ENCODE measurements at regions not wholly inside any gene's neighbourhood (a gene's known extent, or its start where the extent isn't known, plus 50 kb on each side); places are given as distances from the start of the nearest gene placed in this dataset.

- Histone ChIP-seq H3K36me3 (ENCODE audit: insufficient read depth, low read length) (no peaks in the 10 kb centered on the region), H3K4me1 (ENCODE audit: insufficient read depth, low read length) (no peaks in the 10 kb centered on the region), H3K9me3 (ENCODE audit: control insufficient read depth, insufficient read depth, low read length) (no peaks in the 10 kb centered on the region), H3K9ac (ENCODE audit: low read depth, low read length) (no peak overlapping the region)
These were observed 610.4 kb downstream of the MED13L start for GRCh38 chr12:115667116-115667515.

GRCh38 chr12:115666168-115666567, 611.3 kb downstream of the MED13L start:
- Histone ChIP-seq H3K9me3 (ENCODE audit: control insufficient read depth, insufficient read depth, low read length) (no peaks in the 10 kb centered on the region), H3K9ac (ENCODE audit: low read depth, low read length) (no peak overlapping the region), H3K36me3 (ENCODE audit: insufficient read depth, low read length) (no peaks in the 10 kb centered on the region), H3K4me1 (ENCODE audit: insufficient read depth, low read length) (no peaks in the 10 kb centered on the region)

DNA sequence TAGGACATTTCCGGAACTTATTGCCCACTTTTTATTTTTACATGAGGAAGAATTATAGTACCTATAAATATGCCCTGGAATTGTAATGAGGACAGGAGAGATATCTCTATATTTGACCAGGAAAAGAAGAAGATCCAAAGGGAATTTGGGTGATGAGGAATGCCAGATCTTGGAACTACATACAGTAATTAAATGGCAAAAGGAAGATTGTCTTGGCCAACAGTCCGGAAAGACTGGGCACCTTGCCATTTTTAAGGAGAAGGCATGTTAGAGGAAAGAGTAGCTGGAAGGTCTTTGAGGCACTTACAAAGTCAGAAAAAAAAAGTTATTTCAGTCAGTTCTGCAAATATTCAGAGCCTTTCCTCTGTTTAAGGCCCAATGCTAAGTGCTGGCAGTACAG, 616.4 kb downstream of the MED13L start:
- Histone ChIP-seq H3K36me3 (ENCODE audit: insufficient read depth, low read length) (no peaks in the 10 kb centered on the region), H3K9ac (ENCODE audit: low read depth, low read length) (no peak overlapping the region), H3K4me1 (ENCODE audit: insufficient read depth, low read length) (no peaks in the 10 kb centered on the region), H3K9me3 (ENCODE audit: control insufficient read depth, insufficient read depth, low read length) (no peaks in the 10 kb centered on the region)

GRCh38 chr12:115660211-115660805, 617.2 kb downstream of the MED13L start:
- no peaks in the 10 kb centered on the region for H3K4me1 ChIP-seq (ENCODE audit: insufficient read depth, low read length)
- H3K9ac ChIP-seq (ENCODE audit: low read depth, low read length): no peak overlapping the region
- no peaks in the 10 kb centered on the region for H3K36me3 ChIP-seq (ENCODE audit: insufficient read depth, low read length)
- H3K9me3 ChIP-seq (ENCODE audit: control insufficient read depth, insufficient read depth, low read length): no peaks in the 10 kb centered on the region

DNA sequence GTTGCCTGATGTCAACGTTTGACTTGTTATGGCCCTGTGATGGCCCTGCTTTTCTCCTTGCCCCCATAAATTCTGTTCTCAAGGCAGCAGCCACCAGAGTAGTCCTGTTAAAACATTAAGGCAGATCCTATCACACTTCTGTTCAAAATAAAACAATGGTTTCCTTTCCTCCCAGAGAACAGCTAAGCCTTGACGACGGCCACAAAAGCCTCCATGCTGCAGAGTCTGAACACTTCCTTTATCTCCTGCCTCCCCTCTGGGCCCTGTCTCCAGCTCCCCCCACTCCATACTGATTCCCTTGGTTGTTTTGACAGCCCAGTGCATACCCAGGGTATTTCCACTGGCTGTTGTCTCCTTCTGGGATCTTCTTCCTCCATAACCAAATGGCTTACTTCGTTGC, 618.1 kb downstream of the MED13L start:
- Histone ChIP-seq H3K9me3 (ENCODE audit: control insufficient read depth, insufficient read depth, low read length) (no peaks in the 10 kb centered on the region), H3K9ac (ENCODE audit: low read depth, low read length) (no peak overlapping the region), H3K36me3 (ENCODE audit: insufficient read depth, low read length) (no peaks in the 10 kb centered on the region), H3K4me1 (ENCODE audit: insufficient read depth, low read length) (no peaks in the 10 kb centered on the region)

- no peaks in the 10 kb centered on the region for H3K9me3 ChIP-seq (ENCODE audit: control insufficient read depth, insufficient read depth, low read length)
- no peaks in the 10 kb centered on the region for H3K4me1 ChIP-seq (ENCODE audit: insufficient read depth, low read length)
- H3K9ac ChIP-seq (ENCODE audit: low read depth, low read length): no peak overlapping the region
- H3K36me3 ChIP-seq (ENCODE audit: insufficient read depth, low read length): no peaks in the 10 kb centered on the region
These were observed 620.1 kb downstream of the MED13L start for GRCh38 chr12:115657081-115658013.

GRCh38 chr12:115650026-115650425, 627.5 kb downstream of the MED13L start:
- H3K4me1 ChIP-seq (ENCODE audit: insufficient read depth, low read length): no peaks in the 10 kb centered on the region
- H3K36me3 ChIP-seq (ENCODE audit: insufficient read depth, low read length): no peaks in the 10 kb centered on the region
- H3K9me3 ChIP-seq (ENCODE audit: control insufficient read depth, insufficient read depth, low read length): no peaks in the 10 kb centered on the region
- H3K9ac ChIP-seq (ENCODE audit: low read depth, low read length): no peak overlapping the region

DNA sequence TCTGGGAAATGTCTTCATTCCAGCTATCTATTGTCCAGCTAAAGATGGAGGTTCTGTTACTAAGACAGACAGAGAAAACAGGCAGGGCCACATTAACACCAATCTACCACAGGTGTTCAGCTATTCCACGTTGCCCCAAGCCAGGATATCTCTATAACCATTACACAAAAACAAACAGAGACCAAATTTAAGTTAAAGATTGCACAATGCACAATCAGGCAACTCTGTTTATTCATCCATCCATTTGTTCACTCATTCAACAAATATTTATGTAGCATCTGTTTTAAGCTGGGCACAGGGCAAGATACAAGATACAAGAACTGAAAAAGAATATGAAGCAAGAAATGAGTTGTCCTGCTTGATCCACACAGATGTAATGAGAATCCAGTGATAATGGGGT, 629.0 kb downstream of the MED13L start:
- Histone ChIP-seq H3K9me3 (ENCODE audit: control insufficient read depth, insufficient read depth, low read length) (no peaks in the 10 kb centered on the region), H3K4me1 (ENCODE audit: insufficient read depth, low read length) (no peaks in the 10 kb centered on the region), H3K9ac (ENCODE audit: low read depth, low read length) (no peak overlapping the region), H3K36me3 (ENCODE audit: insufficient read depth, low read length) (no peaks in the 10 kb centered on the region)

DNA sequence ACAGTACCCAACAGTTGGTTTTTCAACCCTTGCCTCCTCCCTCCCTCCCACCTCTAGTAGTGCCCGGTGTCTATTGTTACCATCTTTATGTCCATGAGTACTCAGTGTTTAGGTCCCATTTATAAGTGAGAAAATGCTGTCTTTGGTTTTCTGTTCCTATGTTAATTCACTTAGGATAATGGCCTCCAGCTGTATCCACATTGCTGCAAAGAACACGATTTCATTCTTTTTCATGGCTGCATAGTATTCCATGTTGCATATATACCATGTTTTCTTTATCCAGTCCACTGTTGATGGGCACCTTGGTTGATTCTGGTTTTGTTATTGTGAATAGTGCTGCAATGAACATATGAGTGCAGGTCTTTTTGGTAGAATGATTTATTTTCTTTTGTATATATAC, 631.3 kb downstream of the MED13L start:
- H3K9me3 ChIP-seq (ENCODE audit: control insufficient read depth, insufficient read depth, low read length): no peaks in the 10 kb centered on the region

GRCh38 chr12:115640929-115641328, 636.6 kb downstream of the MED13L start:
- Histone ChIP-seq H3K9ac (ENCODE audit: low read depth, low read length) (no peak overlapping the region), H3K36me3 (ENCODE audit: insufficient read depth, low read length) (no peaks in the 10 kb centered on the region), H3K9me3 (ENCODE audit: control insufficient read depth, insufficient read depth, low read length) (no peaks in the 10 kb centered on the region), H3K4me1 (ENCODE audit: insufficient read depth, low read length) (peaks cover 10% of the 10 kb centered on the region; the same call in 1 of the 2 replicates)

More for the DNA sequence above, 631.3 kb downstream of the MED13L start:
- Histone ChIP-seq H3K9ac (ENCODE audit: low read depth, low read length) (no peak overlapping the region), H3K4me1 (ENCODE audit: insufficient read depth, low read length) (no peaks in the 10 kb centered on the region), H3K36me3 (ENCODE audit: insufficient read depth, low read length) (no peaks in the 10 kb centered on the region)

- no peaks in the 10 kb centered on the region for H3K9me3 ChIP-seq (ENCODE audit: control insufficient read depth, insufficient read depth, low read length)
- peaks cover 10% of the 10 kb centered on the region; the same call in 1 of the 2 replicates for H3K4me1 ChIP-seq (ENCODE audit: insufficient read depth, low read length)
- H3K36me3 ChIP-seq (ENCODE audit: insufficient read depth, low read length): no peaks in the 10 kb centered on the region
- no peak overlapping the region for H3K9ac ChIP-seq (ENCODE audit: low read depth, low read length)
These were observed 637.9 kb downstream of the MED13L start for GRCh38 chr12:115639648-115640012.

GRCh38 chr12:115638733-115639647, 638.5 kb downstream of the MED13L start:
- Histone ChIP-seq H3K4me1 (ENCODE audit: insufficient read depth, low read length) (peaks cover 10% of the 10 kb centered on the region; the same call in 1 of the 2 replicates), H3K9me3 (ENCODE audit: control insufficient read depth, insufficient read depth, low read length) (no peaks in the 10 kb centered on the region), H3K9ac (ENCODE audit: low read depth, low read length) (no peak overlapping the region), H3K36me3 (ENCODE audit: insufficient read depth, low read length) (no peaks in the 10 kb centered on the region)

DNA sequence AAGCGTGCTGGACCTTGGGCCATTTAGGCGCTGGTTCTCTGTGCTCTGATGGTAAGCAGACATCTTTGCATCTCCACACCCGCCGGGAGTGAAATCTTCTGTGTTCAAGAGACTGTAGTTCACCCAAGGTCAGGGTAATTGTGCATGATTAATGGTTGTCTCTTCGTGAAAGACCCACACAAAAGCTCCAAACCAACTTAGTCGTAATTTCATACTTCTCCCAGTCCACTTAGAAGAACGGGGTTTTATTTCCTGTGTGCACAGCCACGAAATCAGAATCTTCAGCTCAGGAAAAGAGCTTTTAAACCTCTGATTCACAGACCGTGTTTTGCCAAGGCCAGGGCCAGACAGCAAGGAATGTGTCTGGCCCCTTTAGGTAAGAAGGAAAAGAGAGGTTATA, 640.9 kb downstream of the MED13L start:
- H3K36me3 ChIP-seq (ENCODE audit: insufficient read depth, low read length): no peaks in the 10 kb centered on the region
- no peaks in the 10 kb centered on the region for H3K9me3 ChIP-seq (ENCODE audit: control insufficient read depth, insufficient read depth, low read length)
- no peak overlapping the region for H3K9ac ChIP-seq (ENCODE audit: low read depth, low read length)
- peaks cover 10% of the 10 kb centered on the region; the same call in 1 of the 2 replicates for H3K4me1 ChIP-seq (ENCODE audit: insufficient read depth, low read length)

DNA sequence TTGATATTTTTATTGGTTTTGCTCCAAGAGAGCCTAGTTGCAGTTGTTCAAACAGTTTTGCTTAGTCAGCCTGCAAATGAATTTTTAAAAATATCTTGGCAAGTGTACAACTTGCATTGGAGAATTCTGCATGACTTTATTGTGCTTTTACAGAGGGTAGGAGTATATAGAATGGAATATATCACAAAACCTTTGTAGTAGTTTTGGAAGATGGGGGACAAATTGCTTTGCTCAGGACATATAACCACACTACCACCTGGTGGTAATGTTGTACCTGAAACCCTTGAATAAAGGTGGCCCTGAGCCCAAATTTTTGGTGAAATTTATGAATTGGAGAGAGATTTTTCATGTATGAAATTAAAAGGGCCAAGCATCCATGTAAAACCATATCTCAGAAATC, 645.2 kb downstream of the MED13L start:
- Histone ChIP-seq H3K9me3 (ENCODE audit: control insufficient read depth, insufficient read depth, low read length) (0 out of 2 replicates have a peak, but pooled peaks cover 6% of the 10 kb centered on the region), H3K9ac (ENCODE audit: low read depth, low read length) (no peak overlapping the region), H3K4me1 (ENCODE audit: insufficient read depth, low read length) (no peaks in the 10 kb centered on the region), H3K36me3 (ENCODE audit: insufficient read depth, low read length) (no peaks in the 10 kb centered on the region)

All from ES-I3 (cell line).